GM21528 (cell line): ENCODE measurements at regions not wholly inside any gene's neighbourhood (a gene's known extent, or its start where the extent isn't known, plus 50 kb on each side); places are given as distances from the start of the nearest gene placed in this dataset.

Experiments
- ATAC-seq: cut with Tn5 transposase; IDR thresholded peaks from one replicate; pipeline ENCODE4 v1.9.1; 2021; ENCODE audit warnings: mild to moderate bottlenecking, moderate library complexity; ENCODE audit not compliant: unreplicated experiment, low FRiP score

DNA sequence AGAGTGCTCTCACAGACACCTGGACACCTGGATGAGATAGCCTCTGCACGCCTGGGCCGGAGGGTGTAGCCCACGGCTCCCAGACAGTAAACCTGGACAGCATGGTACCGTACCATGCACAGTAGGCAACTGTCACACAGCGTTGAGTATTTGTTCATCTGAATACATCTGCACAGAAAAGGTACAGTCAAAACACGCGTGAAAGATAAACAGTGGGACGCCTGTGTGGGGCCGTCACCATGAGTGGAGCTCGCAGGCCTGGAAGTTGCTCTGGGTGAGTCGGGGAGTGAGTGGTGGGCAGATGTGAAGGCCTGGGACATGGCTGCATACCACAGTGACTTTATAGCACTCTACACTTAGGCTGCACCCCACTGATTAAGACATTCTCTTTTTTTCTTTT lies 280.0 kb upstream of the SHH start:
- no peak for ATAC-seq

DNA sequence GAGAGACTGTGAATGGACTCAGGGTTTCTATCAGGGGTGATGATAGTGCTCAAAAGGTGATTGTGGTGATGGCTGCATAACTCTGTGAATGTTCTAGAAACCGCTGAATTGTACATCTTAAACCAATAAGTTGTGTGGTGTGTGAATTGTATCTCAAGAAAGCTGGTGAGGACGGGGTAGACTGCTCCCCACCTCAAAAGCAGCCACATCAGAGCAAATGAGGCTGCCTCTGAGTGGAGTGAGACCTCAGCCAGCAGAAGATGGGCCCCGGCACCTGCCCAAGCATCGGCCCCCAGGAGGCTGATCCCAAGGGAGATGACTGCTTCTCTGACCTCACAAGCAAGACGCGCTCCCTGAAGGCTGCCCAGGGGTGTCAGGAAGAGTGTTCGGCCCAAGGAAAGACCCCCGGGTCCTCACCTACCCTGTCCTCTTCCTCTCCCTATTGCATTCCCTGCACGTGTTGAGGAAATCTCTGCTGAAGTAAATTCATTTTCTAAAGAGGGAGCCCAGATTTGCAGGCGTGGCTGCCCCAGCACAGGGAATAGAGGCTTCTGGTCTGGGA lies 279.3 kb upstream of the SHH start:
- ATAC-seq: no peak

DNA sequence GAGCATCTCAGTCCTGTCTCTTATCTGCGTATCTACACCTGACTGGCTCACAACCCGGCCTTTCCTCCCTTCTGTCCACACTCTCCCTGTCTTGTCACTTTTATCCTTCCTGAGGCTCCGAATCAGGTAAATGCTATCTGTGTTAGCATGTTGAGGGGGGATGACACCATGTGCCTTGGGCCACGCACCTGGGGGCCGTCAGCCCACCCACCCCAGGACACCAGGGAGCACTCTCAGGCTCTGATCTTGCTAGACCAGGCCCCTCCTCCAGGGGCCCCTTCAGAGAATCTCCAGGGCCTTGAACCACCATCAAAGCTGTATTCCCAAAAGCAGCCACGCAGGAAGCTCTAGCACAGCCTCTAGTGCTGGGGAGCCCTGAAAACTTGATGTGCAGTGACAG lies 278.7 kb upstream of the SHH start:
- ATAC-seq: no peak

DNA sequence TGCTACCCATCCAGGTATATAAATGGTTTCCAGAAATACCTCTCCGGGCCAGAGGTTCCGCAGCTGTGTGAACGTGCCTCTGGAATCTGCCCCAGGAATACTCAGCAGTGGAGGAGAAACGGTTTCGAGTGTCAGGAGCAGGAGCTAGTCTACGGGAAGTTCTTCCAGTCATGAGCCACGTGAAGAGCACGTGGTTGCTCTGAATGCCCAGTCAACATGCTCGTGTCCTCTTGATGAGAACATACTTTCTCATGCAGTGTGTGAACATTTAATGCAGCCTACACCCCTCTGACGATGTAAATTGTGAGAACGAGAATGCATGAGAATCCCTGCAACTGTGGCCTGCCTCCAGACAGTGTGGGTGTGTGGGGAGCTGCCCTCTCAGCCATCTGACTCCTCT lies 277.0 kb upstream of the SHH start:
- ATAC-seq: no peak

DNA sequence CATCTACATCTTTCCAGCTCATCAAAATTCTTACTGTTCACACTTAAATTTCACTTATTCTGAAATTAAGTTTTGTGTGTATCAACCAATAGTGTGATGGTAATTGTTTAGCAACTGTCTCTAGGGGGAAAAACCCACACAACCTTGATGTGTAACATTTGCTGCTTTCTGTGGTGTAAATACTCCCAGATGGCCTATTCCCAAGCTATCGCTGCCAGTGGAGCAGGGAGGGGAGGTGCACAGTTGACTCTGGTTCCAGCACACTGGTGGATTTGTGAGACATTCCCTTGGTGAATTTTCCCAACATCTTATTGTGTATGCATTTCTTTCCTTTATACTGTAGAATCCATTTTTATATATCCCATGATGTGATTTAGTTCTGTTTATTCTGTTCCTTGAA lies 275.9 kb upstream of the SHH start:
- ATAC-seq: no peak

DNA sequence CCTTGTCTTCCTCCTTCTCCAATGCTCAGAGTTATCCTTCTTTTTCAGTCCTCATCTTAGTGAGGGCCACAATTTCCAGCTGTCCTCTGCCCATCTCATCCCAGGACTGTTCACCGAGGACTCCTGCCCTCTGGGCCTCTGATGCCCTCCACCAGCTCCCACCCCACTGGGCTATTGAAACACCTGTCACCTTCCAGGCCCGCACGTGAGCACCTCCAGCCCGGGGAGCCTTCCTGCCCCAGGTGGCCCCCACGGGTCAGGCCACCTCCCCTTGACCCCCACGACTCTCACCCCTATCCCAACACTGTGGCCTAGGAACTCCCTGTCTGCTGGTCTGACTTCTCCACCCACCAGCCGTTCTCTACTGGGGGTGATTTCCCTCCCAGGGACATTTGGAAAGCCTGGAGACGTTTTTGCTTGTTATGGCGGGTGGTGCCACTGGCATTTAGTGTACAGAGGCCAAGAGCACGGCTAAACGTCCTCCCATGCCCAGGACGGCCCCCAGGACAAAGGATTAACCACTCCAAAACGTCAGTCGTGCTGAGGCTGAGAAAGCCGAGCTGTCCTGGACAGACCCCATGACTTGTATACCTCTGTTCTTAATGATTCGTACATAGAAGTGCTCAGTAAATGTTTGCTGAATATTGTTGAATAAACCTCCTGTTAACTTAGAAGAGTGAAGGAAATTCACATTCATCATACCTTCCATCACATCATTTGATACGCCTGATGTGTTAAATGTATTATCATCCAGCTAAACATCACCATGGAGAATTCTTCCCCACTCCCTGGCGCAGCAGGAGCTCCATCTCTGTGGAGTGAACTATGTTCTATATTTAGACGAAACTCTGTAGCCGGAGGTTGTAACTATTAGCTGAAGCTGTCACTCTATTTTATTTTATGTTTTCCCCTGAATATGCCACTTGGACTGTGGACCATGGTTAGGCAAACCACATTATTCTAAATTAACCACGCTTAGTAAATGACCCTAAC lies 270.1 kb upstream of the SHH start:
- no peak for ATAC-seq

DNA sequence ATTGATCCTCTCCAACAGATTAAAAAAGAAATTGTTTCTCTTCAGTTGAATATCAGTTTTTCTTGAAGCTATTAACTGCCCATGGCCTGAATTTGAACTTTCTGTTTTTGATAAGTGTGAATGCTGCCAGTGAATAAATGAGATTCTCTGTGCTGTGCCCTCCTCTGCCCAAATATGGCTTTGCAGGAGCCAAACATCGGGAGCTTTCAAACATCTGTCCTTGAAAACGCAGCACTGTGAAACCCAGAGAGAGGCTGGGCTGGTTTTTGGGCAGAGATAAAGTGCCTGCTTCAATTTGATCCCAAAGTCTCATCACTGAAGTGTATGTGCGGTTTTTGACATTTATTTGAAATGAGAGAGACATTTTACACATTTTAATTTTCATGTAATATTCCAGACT lies 268.3 kb upstream of the SHH start:
- no peak for ATAC-seq

DNA sequence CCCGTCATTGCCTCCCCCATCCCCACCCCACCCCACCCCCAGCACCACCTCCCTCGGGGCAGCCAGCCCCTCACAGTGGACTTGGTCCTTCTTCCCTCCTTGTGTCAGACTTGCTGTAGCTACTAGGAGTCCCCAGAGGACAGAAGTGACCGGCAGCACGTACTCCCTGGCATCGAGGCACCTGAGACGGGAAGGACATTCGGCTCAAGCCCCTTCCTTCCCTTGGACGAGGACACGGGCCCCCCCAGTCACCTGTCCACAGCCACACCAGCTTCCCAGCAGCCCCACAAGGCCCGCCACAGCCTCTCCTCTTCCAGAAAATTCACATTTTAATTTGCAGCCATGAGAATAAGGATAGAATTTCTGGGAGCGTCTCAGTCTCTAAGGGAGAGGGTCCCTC lies 267.8 kb upstream of the SHH start:
- no peak for ATAC-seq

DNA sequence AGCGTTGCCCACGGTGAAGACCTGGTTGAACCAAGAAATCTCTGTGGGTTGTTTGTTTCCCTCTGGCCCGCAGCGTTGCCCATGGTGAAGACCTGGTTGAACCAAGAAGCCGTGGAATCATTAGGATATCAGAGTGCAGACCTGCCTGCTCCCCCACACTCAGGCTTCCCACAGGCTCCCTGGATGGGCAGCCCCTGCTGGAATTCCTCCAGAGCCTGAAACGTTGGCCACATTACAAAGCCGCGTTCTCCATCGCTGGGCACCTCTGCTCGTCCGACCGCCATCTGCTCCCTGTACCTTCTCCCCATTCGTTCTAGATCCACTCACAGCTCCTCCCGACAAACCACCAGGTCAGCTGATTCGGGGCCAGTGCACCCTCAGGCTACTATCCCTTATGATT lies 266.9 kb upstream of the SHH start:
- ATAC-seq: no peak

DNA sequence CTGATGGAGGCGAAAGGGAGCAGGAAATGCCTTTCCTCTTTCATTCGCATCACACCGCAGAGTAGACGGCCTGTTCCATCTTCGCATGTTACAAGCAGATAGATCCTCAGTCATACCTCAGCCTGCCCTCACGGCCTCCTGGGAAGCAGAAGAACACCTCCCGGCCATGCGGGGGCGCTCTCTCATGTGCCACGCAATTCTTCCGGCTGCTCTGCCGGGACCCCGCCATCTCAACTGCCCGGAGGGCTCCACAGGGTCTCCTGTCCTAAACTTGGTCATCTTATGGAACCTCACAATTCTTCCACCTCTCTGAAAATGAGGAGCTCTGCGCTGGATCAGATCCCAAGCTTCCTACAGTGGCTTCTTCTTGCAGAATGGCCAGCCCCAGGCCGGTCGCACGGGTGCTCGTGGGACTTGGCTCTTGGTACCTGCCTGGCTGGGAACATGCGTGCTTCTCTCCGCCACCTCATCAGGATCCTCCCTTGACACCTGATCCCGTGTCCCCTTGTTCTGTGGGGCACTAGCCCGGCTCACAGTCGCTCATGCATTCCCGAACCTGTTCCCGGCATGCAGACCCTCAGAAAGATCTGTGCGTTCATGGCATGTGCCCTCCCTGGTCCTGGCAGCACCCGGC lies 262.8 kb upstream of the SHH start:
- no peak for ATAC-seq

DNA sequence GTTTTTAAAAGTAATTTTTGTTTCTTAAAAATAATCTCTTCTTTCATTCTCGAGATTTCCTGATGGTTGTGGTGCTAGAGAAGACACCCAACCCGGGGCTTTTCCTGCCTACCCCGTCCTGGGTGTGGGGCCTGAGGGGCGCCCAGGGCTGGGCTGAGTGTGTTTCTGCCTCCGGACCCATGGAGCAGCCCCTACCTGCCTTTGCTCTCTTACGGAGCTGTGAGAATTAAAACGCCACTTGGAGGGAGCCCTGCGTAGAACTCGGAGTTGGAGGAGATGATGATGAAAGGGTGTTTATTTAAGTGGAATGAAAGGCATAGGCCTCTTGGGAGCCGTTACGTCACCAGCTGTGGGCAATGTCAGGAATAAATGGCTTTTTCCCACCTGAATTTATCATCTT lies 261.8 kb upstream of the SHH start:
- no peak for ATAC-seq

DNA sequence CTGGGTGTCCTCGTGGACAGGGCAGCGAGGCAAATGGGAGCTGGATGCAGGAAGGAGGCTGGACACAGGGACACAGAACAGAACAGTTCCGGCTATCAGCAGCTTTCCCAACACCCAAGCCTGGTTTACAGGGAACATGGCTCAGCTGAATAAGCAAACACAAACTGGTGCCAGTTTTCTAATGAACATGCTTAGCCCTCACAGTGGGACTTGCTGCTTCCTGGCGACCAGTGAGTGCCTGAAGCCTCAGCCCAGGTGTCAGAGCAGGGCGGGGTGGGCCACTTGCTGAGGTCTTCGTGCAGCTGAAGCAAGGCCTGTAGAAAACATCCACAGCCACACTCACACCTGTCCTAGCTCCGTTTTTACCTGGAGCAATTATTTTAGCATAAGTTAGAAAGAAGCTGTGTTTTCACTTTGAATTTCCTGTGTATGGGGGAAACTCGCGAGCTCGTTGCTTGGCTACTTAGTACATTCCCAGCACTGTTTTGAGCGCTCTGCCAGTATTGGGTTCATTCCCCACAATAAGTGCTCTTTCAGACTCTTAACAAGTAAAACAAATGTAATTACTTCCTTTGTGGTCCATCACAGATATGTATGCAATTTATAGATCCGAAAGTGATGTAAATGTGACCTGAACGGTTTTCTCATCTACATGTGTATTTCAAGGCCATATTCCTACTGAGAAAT lies 261.2 kb upstream of the SHH start:
- no peak for ATAC-seq

DNA sequence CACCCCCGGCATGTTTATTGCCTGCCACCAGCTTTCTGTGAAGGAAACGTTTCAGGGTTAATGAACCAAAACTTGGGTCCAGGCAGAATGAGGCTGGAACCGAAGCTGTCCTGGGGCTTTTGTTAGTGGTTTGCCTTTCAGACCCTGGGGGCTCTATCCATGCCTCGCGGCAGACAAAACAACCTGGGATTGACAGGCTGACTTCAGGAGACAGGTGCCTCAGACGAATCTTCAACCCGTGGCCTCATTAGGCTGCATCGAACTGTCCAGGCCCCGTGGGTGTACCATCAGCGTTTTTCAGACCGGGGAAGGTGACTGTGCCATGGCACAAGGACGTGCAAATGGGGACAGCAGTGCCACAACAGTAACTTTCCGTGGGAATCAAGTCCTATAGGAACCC lies 259.3 kb upstream of the SHH start:
- no peak for ATAC-seq

DNA sequence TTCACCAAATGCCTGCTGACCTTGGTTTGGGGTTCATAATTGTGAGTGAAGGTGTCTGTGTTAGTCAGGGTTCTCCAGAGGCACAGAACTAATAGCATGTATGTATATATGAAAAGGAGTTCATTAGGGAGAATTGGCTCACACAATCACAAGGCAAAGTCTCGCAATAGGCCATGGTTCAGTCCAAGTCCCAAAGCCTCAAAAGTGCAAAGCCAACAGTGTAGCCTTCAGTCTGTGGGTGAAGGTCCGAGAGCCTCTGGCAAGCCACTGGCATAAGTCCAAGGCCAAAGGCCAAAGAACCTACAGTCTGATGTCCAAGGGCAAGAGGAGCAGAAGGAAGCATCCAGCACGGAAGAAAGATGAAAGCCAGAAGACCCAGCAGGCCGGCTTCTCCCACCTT lies 257.6 kb upstream of the SHH start:
- no peak for ATAC-seq

DNA sequence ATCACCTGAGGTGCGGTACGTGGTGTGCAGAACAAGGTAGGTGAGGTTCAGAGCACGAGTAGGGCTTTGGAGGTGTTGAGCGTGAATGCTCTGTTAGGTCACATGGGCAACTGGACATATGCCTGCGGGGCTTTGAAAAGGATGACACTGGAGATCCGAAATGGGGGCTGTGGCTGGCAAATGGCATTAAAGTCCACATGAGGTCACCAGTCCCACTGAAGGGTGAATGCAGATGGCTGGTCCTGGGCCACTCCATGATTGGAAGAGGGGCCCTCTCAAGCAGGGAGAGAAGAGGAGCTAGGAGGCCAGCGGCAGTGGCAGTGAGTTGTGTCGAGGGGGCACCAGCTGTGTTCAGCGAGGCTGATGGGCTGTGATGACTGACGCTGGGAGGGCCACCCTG lies 254.9 kb upstream of the SHH start:
- no peak for ATAC-seq

DNA sequence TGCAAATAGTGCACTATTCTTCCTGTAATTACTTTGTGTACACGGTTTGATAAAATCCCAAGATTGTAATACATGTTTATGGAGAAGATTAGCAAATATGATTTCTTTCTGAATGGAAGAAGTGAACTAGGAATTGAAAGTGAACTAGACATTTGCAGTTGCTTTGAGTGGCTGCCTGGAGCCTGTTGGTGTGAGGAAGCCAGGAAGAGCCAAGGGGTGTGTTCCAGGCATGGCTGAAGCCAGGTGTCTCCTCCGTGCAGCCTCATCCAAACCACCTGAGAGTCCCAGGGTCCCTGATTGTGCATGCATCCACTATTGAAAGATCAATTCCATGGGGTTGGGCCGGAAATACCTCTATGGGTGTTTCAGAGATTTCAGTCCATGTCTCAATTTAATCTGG lies 253.1 kb upstream of the SHH start:
- ATAC-seq: no peak

DNA sequence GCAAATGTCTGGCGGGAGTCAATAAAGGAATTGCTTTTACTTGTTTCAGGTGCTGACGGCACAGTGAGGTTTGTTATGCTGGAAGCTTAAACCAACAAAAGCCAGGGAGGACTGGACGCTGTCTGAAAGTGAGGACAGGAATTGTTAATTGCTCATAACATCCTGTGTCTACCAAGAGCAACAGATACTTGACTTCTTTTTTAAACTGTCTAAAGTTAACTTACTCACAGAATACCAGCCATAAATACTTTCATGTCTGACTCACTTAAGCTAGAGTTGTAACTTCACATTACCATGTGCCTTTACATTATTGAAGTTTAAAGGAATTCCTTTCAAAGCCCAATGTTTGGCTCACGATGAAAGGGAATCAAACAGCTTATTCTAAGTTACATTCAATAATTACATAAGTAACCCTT lies 252.7 kb upstream of the SHH start:
- no peak for ATAC-seq

DNA sequence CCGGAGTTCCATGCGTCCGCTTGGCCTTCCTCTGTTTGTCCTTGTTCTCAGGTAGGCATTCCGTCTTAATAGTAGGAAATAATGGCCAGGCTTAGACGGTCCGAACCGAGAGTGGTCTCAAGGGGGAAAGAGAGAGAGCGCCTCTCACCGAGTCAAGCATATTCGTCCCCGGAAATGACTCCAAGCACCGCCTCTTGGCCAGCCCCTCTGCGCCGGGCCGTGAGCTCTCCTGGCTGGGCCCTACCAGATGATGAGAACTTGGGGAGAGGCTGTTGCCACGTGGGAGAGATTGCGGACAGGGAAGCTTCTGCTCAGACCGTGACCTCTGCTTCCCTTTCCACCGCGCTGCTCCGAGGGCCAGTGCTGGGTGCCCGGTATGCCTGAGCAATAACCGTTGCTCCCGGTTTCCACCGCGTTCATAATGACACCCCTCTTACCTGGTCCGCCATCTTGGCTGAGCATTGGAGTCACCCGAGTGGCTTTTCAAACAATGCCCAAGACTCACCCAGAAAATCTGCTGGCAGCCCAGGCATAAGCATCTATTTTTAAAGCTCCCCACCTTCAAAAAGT lies 251.1 kb upstream of the SHH start:
- no peak for ATAC-seq

DNA sequence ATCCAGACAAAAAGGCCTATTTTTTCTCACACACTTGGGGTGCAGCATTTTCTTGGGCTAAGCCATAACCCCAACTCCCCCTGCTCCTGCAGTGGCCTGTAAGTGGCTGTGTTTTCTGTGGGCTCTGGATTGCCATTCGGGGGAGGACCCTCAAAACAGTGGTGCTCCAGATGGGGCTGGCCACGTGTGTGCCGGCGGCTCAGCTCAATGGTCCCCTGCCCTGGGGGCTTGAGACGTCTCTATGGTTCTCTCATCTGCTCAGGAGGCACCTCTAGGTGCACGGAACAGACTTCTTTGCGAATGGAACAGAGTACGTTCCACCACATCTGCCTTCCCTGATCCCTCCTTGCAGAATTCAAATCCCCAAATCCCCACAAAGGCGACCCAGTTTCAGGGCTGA lies 250.0 kb upstream of the SHH start:
- no peak for ATAC-seq

DNA sequence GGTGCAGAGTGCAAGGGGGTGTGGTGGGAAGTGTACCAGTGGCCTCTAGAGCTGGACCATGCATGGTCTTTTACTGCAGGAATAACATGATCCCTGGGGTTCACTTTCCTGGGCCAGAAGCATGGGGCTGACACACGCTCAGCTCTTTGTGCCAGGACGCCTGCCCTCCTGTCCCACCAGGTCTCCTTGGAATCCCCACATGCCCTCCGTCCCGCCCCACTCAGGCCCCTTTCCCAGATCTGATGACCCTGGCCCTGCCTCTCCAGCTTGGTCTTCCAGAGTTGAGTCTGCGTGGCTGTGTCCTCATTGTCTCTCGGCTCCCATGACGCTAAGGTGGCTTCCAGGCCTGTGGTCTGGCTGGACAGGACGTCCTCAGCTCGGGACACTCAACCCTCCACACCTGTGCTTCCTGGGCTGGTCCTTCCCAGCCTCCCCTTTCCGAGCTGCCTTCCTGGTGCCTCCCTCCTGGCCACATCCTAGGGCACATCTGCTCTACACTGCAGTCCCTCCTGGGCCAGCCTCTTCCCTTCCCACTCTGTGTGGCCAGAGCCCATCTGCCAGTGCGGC lies 249.5 kb upstream of the SHH start:
- ATAC-seq: no peak

DNA sequence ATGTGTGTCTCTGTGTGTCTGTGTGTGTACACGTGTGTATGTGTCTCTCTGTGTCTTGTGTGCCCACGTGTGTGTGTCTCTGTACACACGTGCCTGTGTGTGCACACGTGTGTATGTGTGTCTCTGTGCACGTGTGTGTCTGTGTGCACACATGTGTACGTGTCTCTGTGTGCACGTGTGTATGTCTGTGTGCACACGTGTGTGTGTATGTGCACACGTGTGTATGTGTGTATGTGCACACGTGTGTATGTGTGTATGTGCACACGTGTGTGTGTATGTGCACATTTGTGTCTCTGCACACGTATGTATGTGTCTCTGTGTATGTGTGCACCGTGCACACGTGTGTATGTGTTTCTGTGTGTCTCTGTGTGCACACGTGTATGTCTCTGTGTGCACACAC lies 248.7 kb upstream of the SHH start:
- ATAC-seq: no peak
